ENCODE measurements at regions not wholly inside any gene's neighbourhood (a gene's known extent, or its start where the extent isn't known, plus 50 kb on each side); places are given as distances from the start of the nearest gene placed in this dataset.
"Not testable (repeated sequence)": the region's sequence is repeated elsewhere in the genome, so short reads cannot be mapped to it uniquely, and the experiment has no call there.

DNA sequence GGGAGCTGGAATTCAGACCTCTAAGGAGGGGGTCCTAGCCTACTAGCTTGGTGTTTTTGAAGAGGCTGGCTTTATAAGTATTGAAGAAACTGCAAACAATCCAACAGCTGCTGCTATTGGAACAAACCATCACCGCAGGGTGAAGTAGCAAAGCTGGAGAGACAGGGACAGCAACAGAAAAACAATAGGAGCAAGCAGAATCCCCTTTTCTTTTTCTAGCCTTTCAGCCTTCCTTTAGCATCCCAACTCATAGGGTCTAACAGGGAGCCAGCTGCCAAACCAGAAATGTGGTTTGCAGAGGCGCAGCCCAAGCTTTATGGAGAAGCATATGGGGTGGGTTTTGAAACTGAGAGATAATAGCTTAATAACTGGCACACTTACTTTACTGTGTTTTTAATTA lies 106.2 kb upstream of the CHMP2B start:
- H3K4me3 ChIP-seq (ENCODE audit: low read depth, low read length): no peak overlapping the region
- no peak for DNase-seq (ENCODE audit: low read depth)
- no peak for TF ChIP-seq CTCF (conservative IDR thresholded peaks at IDR 0.05; ENCODE audit: low read depth, low read length)

DNA sequence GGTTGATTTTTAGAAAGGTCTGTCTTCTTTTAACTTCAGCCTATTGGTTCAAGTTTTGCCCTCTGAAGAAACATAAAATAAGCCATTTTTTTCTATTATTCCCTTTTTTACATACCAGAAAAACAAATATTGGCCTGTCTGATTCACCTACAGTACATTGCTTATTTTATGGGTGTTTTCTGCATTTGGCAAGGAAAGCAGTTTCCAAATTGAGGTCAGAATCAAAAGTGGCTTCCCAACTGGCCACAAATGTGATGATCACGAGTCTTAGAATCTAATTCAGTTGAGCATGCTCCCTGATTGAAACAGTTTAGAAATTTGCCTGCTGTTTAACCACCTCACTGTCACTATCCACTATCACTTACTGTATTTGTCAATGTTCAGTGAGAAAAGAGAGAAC lies 106.9 kb upstream of the CHMP2B start:
- no peak for DNase-seq (ENCODE audit: low read depth)
- no peak for TF ChIP-seq CTCF (conservative IDR thresholded peaks at IDR 0.05; ENCODE audit: low read depth, low read length)
- no peak overlapping the region for H3K4me3 ChIP-seq (ENCODE audit: low read depth, low read length)

- DNase-seq (ENCODE audit: low read depth): no peak
These were observed 117.6 kb upstream of the CHMP2B start for GRCh38 chr3:87109465-87109864.

DNA sequence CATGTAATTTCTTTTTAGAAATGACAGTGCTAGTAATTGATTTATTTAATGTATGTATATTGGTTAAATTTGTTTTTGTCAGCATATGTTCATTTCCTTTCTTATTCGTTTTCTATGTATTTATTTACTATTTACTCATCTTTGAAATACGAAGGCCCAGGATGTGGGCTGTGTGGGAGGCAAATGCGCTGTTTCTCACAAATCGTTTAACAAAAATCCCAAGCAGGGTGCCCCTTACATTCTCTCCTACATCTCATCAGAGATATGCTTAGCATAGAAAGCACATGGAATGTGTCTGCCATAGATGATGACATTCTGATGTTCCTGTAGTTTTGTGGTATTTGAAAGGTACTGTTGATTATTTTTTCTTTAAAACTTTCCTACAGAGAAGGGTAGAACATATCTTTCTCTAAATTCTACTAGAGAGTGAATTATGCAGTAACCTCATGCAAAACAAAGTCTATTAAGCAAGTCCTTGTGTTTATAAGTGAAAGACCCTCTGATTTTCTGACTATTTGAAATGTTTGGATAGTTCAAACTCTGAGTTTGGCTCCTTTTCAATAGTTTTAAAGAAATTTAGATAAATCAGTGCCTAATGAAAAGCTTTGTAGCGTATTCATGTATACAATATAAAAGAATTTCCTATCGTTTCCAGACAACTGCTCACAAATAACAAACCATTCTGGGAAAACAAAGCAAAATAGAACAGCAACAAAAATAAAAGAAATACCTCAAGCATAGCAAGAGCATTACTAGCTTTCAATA lies 111.1 kb upstream of the VGLL3 start:
- DNase-seq (ENCODE audit: low read depth): no peak
- TF ChIP-seq CTCF (conservative IDR thresholded peaks at IDR 0.05; ENCODE audit: low read depth, low read length): no peak
- H3K4me3 ChIP-seq (ENCODE audit: low read depth, low read length): no peak overlapping the region

More at GRCh38 chr3:87109465-87109864, 117.6 kb upstream of the CHMP2B start:
- H3K4me3 ChIP-seq (ENCODE audit: low read depth, low read length): no peak overlapping the region
- TF ChIP-seq CTCF (conservative IDR thresholded peaks at IDR 0.05; ENCODE audit: low read depth, low read length): no peak

- DNase-seq (ENCODE audit: low read depth); H3K4me3 ChIP-seq (ENCODE audit: low read depth, low read length): not testable (repeated sequence)
These were observed 106.8 kb upstream of the VGLL3 start for GRCh38 chr3:87097733-87098132.

GRCh38 chr3:87090631-87091030 lies 99.7 kb upstream of the VGLL3 start:
- no peak for TF ChIP-seq CTCF (conservative IDR thresholded peaks at IDR 0.05; ENCODE audit: low read depth, low read length)
- H3K4me3 ChIP-seq (ENCODE audit: low read depth, low read length): no peak overlapping the region
- no peak for DNase-seq (ENCODE audit: low read depth)

GRCh38 chr3:87088993-87089841 lies 98.3 kb upstream of the VGLL3 start:
- H3K4me3 ChIP-seq (ENCODE audit: low read depth, low read length): peak overlapping the region; percentile 68
- no peak for TF ChIP-seq CTCF (conservative IDR thresholded peaks at IDR 0.05; ENCODE audit: low read depth, low read length)
- DNase-seq (ENCODE audit: low read depth): no peak
